CD14-positive monocyte (primary cell): ENCODE measurements at regions not wholly inside any gene's neighbourhood (a gene's known extent, or its start where the extent isn't known, plus 50 kb on each side); places are given as distances from the start of the nearest gene placed in this dataset.
A peak's percentile ranks its signal among the peaks of the same experiment; 100 is the strongest.

Experiments used
- DNase-seq, 3 donors: peaks; one replicate each; pipeline ENCODE4 v3.0.0-alpha.2; 2011 to 2022
- H2AFZ ChIP-seq: 2 replicates; pipeline ENCODE4 v1.6.0; 2012; ENCODE audit warnings: mild to moderate bottlenecking, low read depth, low read length, inconsistent platforms; ENCODE audit not compliant: insufficient read depth, poor library complexity, severe bottlenecking
- H3K27ac ChIP-seq, 2 donors: 1 replicate in 1 of 2; 2 replicates in 1 of 2; pipeline ENCODE4 v1.5.1; 2012 to 2013; ENCODE audit warnings: low read length in 2 of 2, control low read depth in 1 of 2, inconsistent platforms in 1 of 2, low read depth in 1 of 2, mild to moderate bottlenecking in 1 of 2
- H3K27me3 ChIP-seq, 2 donors: one replicate each; pipeline versions ENCODE4 v1.6.0 to v1.6.1; 2011 to 2013; ENCODE audit warnings: low read length in 2 of 2; ENCODE audit not compliant: control insufficient read depth in 2 of 2, insufficient read depth in 2 of 2
- H3K36me3 ChIP-seq, 2 donors: replicated peaks in 1 of 2; 1 replicate in 1 of 2; 2 replicates in 1 of 2; pipeline versions ENCODE4 v1.5.1 to v1.6.1; 2012 to 2013; ENCODE audit warnings: low read length in 2 of 2, control low read depth in 1 of 2, inconsistent platforms in 1 of 2, mild to moderate bottlenecking in 1 of 2; ENCODE audit not compliant: insufficient read depth in 2 of 2, control insufficient read depth in 1 of 2
- H3K4me1 ChIP-seq, 2 donors: 1 replicate in 1 of 2; 2 replicates in 1 of 2; pipeline versions ENCODE4 v1.5.1 to v1.6.1; 2012 to 2013; ENCODE audit warnings: low read length in 2 of 2, control low read depth in 1 of 2, inconsistent platforms in 1 of 2, mild to moderate bottlenecking in 1 of 2, moderate library complexity in 1 of 2; ENCODE audit not compliant: insufficient read depth in 2 of 2, control insufficient read depth in 1 of 2
- H3K4me2 ChIP-seq: replicated peaks from 2 replicates; pipeline ENCODE3; 2012; ENCODE audit warnings: low read length, moderate library complexity, mild to moderate bottlenecking; ENCODE audit not compliant: poor library complexity, severe bottlenecking; ENCODE audit errors: extremely low read depth
- H3K4me3 ChIP-seq, 3 experiments: fragments of 200-600 bp in 1 of 3; sonication (generic) in 1 of 3; replicated peaks in 1 of 3; 1 replicate in 2 of 3; 2 replicates in 1 of 3; pipeline ENCODE4 v1.5.1; 2011 to 2013; ENCODE audit warnings: low read length in 3 of 3, mild to moderate bottlenecking in 3 of 3, control low read depth in 2 of 3, low read depth in 2 of 3, inconsistent platforms in 1 of 3, moderate library complexity in 1 of 3
- H3K79me2 ChIP-seq: 2 replicates; pipeline ENCODE4 v1.6.0; 2012; ENCODE audit warnings: mild to moderate bottlenecking, control low read depth, inconsistent platforms, low read length, moderate library complexity; ENCODE audit not compliant: insufficient read depth
- H3K9ac ChIP-seq: 2 replicates; pipeline ENCODE4 v1.6.0; 2017; ENCODE audit warnings: low read length, mild to moderate bottlenecking; ENCODE audit not compliant: insufficient read depth, poor library complexity, severe bottlenecking
- H3K9me3 ChIP-seq, 2 donors: replicated peaks in 1 of 2; 1 replicate in 1 of 2; 2 replicates in 1 of 2; pipeline versions ENCODE4 v1.5.1 to v1.6.1; 2012 to 2013; ENCODE audit warnings: low read length in 2 of 2, control low read depth in 1 of 2; ENCODE audit not compliant: control insufficient read depth in 1 of 2, insufficient read depth in 1 of 2
- H4K20me1 ChIP-seq: 2 replicates; pipeline ENCODE4 v1.6.0; 2012; ENCODE audit warnings: mild to moderate bottlenecking, low read length, control low read depth, moderate library complexity; ENCODE audit not compliant: insufficient read depth
- H3K27ac Mint-ChIP-seq, 7 donors: one replicate each; pipeline ENCODE4 v1.8.0; 2020; ENCODE audit warnings: mild to moderate bottlenecking in 7 of 7, mixed read lengths in 7 of 7, moderate library complexity in 6 of 7, inconsistent platforms in 2 of 7
- H3K27me3 Mint-ChIP-seq, 3 donors: one replicate each; pipeline ENCODE4 v1.8.0; 2021 to 2022; ENCODE audit warnings: low read depth in 3 of 3, mild to moderate bottlenecking in 3 of 3, mixed read lengths in 3 of 3, moderate library complexity in 3 of 3, inconsistent platforms in 1 of 3
- H3K36me3 Mint-ChIP-seq, 2 donors: one replicate each; pipeline ENCODE4 v1.8.0; 2020; ENCODE audit warnings: mixed read lengths in 2 of 2, inconsistent platforms in 1 of 2, mild to moderate bottlenecking in 1 of 2
- H3K4me1 Mint-ChIP-seq: one replicate; pipeline ENCODE4 v1.8.0; 2020; ENCODE audit warnings: mild to moderate bottlenecking, mixed read lengths
- H3K4me3 Mint-ChIP-seq, 2 donors: one replicate each; pipeline ENCODE4 v1.8.0; 2020; ENCODE audit warnings: mild to moderate bottlenecking in 2 of 2, mixed read lengths in 2 of 2, moderate library complexity in 1 of 2
- H3K9me3 Mint-ChIP-seq, 7 donors: one replicate each; pipeline ENCODE4 v1.8.0; 2020 to 2022; ENCODE audit warnings: mixed read lengths in 7 of 7, mild to moderate bottlenecking in 6 of 7, moderate library complexity in 6 of 7, inconsistent platforms in 2 of 7
- WGBS: methylation state at CpG from one replicate; pipeline ENCODE4 v1.1.5; 2013; ENCODE audit warnings: missing lambda C conversion rate; ENCODE audit not compliant: insufficient coverage; 5-methylcytosine and 5-hydroxymethylcytosine counted together
- intact Hi-C, 2 donors: fragments of 100-400 bp; cut with micrococcal nuclease; formaldehyde crosslinking; loops; one replicate each; pipeline versions ENCODE4 v1.15.0 to v1.15.1; 2023
- TF ChIP-seq, protein P1 (sequence below): fragments of 200-600 bp; IDR thresholded peaks from one replicate; pipeline ENCODE4 v1.8.0; 2022; ENCODE audit warnings: antibody characterized with exemption, mild to moderate bottlenecking

- no peak overlapping the region for H2AFZ ChIP-seq
- no peaks in the 10 kb centered on the region for H3K9me3 ChIP-seq
- no peak overlapping the region for H3K4me3 ChIP-seq
- H4K20me1 ChIP-seq: no peaks in the 10 kb centered on the region
- no peak overlapping the region for H3K27ac ChIP-seq
- Mint-ChIP-seq H3K36me3 (no peaks in the 10 kb centered on the region), H3K9me3 (no peaks in the 10 kb centered on the region), H3K27me3 (peaks cover 8 to 19% (median 18%) of the 10 kb centered on the region in 3 donors), H3K4me1 (no peaks in the 10 kb centered on the region), H3K4me3 (peak overlapping the region in 1 of 2 donors; percentile 19), H3K27ac (no peak overlapping the region)
- no peak overlapping the region for H3K9ac ChIP-seq
- H3K4me2 ChIP-seq: no peak overlapping the region
- H3K4me1 ChIP-seq: no peaks in the 10 kb centered on the region
- TF ChIP-seq, protein P1, sequence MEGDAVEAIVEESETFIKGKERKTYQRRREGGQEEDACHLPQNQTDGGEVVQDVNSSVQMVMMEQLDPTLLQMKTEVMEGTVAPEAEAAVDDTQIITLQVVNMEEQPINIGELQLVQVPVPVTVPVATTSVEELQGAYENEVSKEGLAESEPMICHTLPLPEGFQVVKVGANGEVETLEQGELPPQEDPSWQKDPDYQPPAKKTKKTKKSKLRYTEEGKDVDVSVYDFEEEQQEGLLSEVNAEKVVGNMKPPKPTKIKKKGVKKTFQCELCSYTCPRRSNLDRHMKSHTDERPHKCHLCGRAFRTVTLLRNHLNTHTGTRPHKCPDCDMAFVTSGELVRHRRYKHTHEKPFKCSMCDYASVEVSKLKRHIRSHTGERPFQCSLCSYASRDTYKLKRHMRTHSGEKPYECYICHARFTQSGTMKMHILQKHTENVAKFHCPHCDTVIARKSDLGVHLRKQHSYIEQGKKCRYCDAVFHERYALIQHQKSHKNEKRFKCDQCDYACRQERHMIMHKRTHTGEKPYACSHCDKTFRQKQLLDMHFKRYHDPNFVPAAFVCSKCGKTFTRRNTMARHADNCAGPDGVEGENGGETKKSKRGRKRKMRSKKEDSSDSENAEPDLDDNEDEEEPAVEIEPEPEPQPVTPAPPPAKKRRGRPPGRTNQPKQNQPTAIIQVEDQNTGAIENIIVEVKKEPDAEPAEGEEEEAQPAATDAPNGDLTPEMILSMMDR: no peak
- no peaks in the 10 kb centered on the region for H3K79me2 ChIP-seq
- intact Hi-C loops: no loop called here
- H3K27me3 ChIP-seq: peaks cover 0 to 3% of the 10 kb centered on the region in 2 donors
- WGBS: 45% methylated on average over 5 of the region's 8 CpGs
- no peaks in the 10 kb centered on the region for H3K36me3 ChIP-seq
- DNase-seq: no peak
Measured at GRCh38 chr1:30106125-30106524, 617.3 kb downstream of the MATN1 start.

DNA sequence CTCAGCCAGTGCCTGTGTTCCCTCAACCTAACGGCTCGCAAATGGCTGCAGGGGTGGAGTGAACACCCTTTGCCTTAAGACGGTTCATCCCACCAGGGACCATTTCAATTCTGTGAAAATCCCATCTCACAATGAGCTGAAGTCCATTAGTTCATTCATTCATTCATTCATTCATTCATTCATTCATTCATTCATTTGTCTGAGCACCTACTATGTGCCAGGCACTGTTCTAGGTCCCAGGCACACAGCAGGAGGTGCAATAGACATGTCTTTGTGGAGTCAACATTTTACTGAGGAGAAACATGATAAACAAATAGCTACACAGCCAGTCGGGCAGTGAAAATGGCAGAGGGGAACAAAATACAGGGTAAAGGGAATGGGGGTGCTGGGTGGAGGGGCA, 618.8 kb downstream of the MATN1 start:
- no peaks in the 10 kb centered on the region for H3K4me1 ChIP-seq
- intact Hi-C loops: no loop called here
- Mint-ChIP-seq H3K27me3 (peaks cover 2 to 15% (median 7%) of the 10 kb centered on the region in 3 donors), H3K4me3 (no peak overlapping the region), H3K36me3 (no peaks in the 10 kb centered on the region), H3K27ac (no peak overlapping the region), H3K4me1 (no peaks in the 10 kb centered on the region), H3K9me3 (no peaks in the 10 kb centered on the region)
- H3K9ac ChIP-seq: no peak overlapping the region
- H3K4me3 ChIP-seq: no peak overlapping the region
- TF ChIP-seq, protein P1: no peak
- no peaks in the 10 kb centered on the region for H3K9me3 ChIP-seq
- H3K79me2 ChIP-seq: no peaks in the 10 kb centered on the region
- no peaks in the 10 kb centered on the region for H4K20me1 ChIP-seq
- no peaks in the 10 kb centered on the region for H3K36me3 ChIP-seq
- no peak overlapping the region for H3K27ac ChIP-seq
- WGBS: 100% methylated on average over 2 of the region's 4 CpGs
- no peaks in the 10 kb centered on the region for H3K27me3 ChIP-seq
- no peak overlapping the region for H3K4me2 ChIP-seq
- H2AFZ ChIP-seq: no peak overlapping the region
- DNase-seq: no peak
